ENCODE measurements at regions not wholly inside any gene's neighbourhood (a gene's known extent, or its start where the extent isn't known, plus 50 kb on each side); places are given as distances from the start of the nearest gene placed in this dataset.

DNA sequence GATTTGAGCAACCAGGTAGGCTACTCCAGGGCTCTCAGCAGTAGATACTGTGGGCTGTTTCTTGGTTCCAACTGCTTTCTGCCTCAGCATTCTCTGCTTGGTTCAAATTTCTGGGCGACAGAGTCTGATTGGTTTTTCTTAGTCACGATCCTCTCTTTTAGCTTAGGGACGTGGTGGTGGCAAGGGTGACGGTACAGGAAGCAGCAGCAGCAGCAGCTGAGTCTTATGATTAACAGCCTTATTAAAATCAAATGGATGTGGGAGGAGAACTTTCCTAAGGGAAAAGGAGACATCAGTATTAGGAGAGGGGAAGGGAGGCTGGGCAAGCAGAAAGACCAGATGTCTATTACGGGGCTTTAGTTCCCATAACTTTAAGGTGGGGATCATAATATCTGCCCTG lies 156.5 kb upstream of the PLPP4 start (continued):
- TF ChIP-seq, protein P1, sequence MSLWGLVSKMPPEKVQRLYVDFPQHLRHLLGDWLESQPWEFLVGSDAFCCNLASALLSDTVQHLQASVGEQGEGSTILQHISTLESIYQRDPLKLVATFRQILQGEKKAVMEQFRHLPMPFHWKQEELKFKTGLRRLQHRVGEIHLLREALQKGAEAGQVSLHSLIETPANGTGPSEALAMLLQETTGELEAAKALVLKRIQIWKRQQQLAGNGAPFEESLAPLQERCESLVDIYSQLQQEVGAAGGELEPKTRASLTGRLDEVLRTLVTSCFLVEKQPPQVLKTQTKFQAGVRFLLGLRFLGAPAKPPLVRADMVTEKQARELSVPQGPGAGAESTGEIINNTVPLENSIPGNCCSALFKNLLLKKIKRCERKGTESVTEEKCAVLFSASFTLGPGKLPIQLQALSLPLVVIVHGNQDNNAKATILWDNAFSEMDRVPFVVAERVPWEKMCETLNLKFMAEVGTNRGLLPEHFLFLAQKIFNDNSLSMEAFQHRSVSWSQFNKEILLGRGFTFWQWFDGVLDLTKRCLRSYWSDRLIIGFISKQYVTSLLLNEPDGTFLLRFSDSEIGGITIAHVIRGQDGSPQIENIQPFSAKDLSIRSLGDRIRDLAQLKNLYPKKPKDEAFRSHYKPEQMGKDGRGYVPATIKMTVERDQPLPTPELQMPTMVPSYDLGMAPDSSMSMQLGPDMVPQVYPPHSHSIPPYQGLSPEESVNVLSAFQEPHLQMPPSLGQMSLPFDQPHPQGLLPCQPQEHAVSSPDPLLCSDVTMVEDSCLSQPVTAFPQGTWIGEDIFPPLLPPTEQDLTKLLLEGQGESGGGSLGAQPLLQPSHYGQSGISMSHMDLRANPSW (CRISPR knock-in tag; conservative IDR thresholded peaks at IDR 0.05; ENCODE audit: low read depth) = no peak
- no peak for TF ChIP-seq ZNF317 (CRISPR knock-in tag; IDR thresholded peaks at IDR 0.05; ENCODE audit: borderline replicate concordance, low read depth)

DNA sequence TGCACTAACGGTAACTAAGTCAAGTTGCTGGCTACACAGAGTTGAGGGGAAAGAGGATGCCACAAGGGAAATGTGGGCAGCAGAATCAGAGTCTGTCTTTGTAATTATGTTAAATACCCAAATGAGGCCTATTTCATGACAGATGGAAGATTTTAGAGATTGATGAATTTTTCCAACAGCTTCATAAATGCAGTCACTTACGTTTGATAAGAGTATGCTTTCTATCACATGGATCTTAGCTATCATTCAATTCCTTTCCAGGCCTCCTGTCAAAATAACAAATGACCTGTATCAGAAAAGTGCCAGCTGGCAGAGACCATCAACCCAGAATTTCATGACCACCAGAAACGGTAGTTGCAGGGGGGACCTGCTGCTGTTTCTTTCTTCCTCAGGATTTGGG lies 148.4 kb upstream of the PLPP4 start:
- no peak overlapping the region for H3K27ac Mint-ChIP-seq
- peaks cover 5% of the 10 kb centered on the region for H3K4me1 Mint-ChIP-seq
- no peak for ATAC-seq
- H3K4me3 Mint-ChIP-seq = no peak overlapping the region
- no peaks in the 10 kb centered on the region for H3K27me3 Mint-ChIP-seq (ENCODE audit: low read depth)
- CTCF ChIA-PET = no interaction called here
- no peak for TF ChIP-seq EMX1 (CRISPR knock-in tag; IDR thresholded peaks at IDR 0.05)
- TF ChIP-seq ZNF396 (CRISPR knock-in tag; IDR thresholded peaks at IDR 0.05; ENCODE audit: borderline replicate concordance) = no peak
- no peak for TF ChIP-seq CREM (CRISPR knock-in tag; IDR thresholded peaks at IDR 0.05)
- no peak for TF ChIP-seq ZBTB21 (CRISPR knock-in tag; IDR thresholded peaks at IDR 0.05; ENCODE audit: borderline replicate concordance)
- TF ChIP-seq, protein P2, sequence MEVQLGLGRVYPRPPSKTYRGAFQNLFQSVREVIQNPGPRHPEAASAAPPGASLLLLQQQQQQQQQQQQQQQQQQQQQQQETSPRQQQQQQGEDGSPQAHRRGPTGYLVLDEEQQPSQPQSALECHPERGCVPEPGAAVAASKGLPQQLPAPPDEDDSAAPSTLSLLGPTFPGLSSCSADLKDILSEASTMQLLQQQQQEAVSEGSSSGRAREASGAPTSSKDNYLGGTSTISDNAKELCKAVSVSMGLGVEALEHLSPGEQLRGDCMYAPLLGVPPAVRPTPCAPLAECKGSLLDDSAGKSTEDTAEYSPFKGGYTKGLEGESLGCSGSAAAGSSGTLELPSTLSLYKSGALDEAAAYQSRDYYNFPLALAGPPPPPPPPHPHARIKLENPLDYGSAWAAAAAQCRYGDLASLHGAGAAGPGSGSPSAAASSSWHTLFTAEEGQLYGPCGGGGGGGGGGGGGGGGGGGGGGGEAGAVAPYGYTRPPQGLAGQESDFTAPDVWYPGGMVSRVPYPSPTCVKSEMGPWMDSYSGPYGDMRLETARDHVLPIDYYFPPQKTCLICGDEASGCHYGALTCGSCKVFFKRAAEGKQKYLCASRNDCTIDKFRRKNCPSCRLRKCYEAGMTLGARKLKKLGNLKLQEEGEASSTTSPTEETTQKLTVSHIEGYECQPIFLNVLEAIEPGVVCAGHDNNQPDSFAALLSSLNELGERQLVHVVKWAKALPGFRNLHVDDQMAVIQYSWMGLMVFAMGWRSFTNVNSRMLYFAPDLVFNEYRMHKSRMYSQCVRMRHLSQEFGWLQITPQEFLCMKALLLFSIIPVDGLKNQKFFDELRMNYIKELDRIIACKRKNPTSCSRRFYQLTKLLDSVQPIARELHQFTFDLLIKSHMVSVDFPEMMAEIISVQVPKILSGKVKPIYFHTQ (CRISPR knock-in tag; IDR thresholded peaks at IDR 0.05) = no peak
- TF ChIP-seq RELA (CRISPR knock-in tag; IDR thresholded peaks at IDR 0.05; ENCODE audit: borderline replicate concordance) = no peak
- TF ChIP-seq, protein P3, sequence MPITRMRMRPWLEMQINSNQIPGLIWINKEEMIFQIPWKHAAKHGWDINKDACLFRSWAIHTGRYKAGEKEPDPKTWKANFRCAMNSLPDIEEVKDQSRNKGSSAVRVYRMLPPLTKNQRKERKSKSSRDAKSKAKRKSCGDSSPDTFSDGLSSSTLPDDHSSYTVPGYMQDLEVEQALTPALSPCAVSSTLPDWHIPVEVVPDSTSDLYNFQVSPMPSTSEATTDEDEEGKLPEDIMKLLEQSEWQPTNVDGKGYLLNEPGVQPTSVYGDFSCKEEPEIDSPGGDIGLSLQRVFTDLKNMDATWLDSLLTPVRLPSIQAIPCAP (CRISPR knock-in tag; IDR thresholded peaks at IDR 0.05) = no peak
- TF ChIP-seq, protein P4, sequence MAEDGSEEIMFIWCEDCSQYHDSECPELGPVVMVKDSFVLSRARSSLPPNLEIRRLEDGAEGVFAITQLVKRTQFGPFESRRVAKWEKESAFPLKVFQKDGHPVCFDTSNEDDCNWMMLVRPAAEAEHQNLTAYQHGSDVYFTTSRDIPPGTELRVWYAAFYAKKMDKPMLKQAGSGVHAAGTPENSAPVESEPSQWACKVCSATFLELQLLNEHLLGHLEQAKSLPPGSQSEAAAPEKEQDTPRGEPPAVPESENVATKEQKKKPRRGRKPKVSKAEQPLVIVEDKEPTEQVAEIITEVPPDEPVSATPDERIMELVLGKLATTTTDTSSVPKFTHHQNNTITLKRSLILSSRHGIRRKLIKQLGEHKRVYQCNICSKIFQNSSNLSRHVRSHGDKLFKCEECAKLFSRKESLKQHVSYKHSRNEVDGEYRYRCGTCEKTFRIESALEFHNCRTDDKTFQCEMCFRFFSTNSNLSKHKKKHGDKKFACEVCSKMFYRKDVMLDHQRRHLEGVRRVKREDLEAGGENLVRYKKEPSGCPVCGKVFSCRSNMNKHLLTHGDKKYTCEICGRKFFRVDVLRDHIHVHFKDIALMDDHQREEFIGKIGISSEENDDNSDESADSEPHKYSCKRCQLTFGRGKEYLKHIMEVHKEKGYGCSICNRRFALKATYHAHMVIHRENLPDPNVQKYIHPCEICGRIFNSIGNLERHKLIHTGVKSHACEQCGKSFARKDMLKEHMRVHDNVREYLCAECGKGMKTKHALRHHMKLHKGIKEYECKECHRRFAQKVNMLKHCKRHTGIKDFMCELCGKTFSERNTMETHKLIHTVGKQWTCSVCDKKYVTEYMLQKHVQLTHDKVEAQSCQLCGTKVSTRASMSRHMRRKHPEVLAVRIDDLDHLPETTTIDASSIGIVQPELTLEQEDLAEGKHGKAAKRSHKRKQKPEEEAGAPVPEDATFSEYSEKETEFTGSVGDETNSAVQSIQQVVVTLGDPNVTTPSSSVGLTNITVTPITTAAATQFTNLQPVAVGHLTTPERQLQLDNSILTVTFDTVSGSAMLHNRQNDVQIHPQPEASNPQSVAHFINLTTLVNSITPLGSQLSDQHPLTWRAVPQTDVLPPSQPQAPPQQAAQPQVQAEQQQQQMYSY (CRISPR knock-in tag; IDR thresholded peaks at IDR 0.05) = no peak
- no peak for TF ChIP-seq ATF1 (CRISPR knock-in tag; IDR thresholded peaks at IDR 0.05)
- TF ChIP-seq, protein P5, sequence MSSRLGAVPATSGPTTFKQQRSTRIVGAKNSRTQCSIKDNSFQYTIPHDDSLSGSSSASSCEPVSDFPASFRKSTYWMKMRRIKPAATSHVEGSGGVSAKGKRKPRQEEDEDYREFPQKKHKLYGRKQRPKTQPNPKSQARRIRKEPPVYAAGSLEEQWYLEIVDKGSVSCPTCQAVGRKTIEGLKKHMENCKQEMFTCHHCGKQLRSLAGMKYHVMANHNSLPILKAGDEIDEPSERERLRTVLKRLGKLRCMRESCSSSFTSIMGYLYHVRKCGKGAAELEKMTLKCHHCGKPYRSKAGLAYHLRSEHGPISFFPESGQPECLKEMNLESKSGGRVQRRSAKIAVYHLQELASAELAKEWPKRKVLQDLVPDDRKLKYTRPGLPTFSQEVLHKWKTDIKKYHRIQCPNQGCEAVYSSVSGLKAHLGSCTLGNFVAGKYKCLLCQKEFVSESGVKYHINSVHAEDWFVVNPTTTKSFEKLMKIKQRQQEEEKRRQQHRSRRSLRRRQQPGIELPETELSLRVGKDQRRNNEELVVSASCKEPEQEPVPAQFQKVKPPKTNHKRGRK (CRISPR knock-in tag; IDR thresholded peaks at IDR 0.05; ENCODE audit: borderline replicate concordance) = no peak
- TF ChIP-seq ETV6 (CRISPR knock-in tag; IDR thresholded peaks at IDR 0.05) = no peak
- TF ChIP-seq, protein P6, sequence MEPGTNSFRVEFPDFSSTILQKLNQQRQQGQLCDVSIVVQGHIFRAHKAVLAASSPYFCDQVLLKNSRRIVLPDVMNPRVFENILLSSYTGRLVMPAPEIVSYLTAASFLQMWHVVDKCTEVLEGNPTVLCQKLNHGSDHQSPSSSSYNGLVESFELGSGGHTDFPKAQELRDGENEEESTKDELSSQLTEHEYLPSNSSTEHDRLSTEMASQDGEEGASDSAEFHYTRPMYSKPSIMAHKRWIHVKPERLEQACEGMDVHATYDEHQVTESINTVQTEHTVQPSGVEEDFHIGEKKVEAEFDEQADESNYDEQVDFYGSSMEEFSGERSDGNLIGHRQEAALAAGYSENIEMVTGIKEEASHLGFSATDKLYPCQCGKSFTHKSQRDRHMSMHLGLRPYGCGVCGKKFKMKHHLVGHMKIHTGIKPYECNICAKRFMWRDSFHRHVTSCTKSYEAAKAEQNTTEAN (CRISPR knock-in tag; IDR thresholded peaks at IDR 0.05) = no peak
- TF ChIP-seq PRRX2 (CRISPR knock-in tag; IDR thresholded peaks at IDR 0.05) = no peak
- TF ChIP-seq, protein P7, sequence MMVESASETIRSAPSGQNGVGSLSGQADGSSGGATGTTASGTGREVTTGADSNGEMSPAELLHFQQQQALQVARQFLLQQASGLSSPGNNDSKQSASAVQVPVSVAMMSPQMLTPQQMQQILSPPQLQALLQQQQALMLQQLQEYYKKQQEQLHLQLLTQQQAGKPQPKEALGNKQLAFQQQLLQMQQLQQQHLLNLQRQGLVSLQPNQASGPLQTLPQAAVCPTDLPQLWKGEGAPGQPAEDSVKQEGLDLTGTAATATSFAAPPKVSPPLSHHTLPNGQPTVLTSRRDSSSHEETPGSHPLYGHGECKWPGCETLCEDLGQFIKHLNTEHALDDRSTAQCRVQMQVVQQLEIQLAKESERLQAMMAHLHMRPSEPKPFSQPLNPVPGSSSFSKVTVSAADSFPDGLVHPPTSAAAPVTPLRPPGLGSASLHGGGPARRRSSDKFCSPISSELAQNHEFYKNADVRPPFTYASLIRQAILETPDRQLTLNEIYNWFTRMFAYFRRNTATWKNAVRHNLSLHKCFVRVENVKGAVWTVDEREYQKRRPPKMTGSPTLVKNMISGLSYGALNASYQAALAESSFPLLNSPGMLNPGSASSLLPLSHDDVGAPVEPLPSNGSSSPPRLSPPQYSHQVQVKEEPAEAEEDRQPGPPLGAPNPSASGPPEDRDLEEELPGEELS (CRISPR knock-in tag; IDR thresholded peaks at IDR 0.05) = no peak
- TF ChIP-seq, protein P1 (CRISPR knock-in tag; conservative IDR thresholded peaks at IDR 0.05; ENCODE audit: low read depth) = no peak
- TF ChIP-seq SOX15 (CRISPR knock-in tag; IDR thresholded peaks at IDR 0.05) = no peak
- peaks cover 27% of the 10 kb centered on the region for H3K9me3 Mint-ChIP-seq
- DNase-seq (ENCODE audit: low spot score) = no peak
- H3K36me3 Mint-ChIP-seq = no peaks in the 10 kb centered on the region
- POLR2A ChIA-PET = no interaction called here
